ENCODE measurements at regions not wholly inside any gene's neighbourhood (a gene's known extent, or its start where the extent isn't known, plus 50 kb on each side); places are given as distances from the start of the nearest gene placed in this dataset.
A peak's percentile ranks its signal among the peaks of the same experiment; 100 is the strongest.
"Not testable (repeated sequence)": the region's sequence is repeated elsewhere in the genome, so short reads cannot be mapped to it uniquely, and the experiment has no call there.

DNA sequence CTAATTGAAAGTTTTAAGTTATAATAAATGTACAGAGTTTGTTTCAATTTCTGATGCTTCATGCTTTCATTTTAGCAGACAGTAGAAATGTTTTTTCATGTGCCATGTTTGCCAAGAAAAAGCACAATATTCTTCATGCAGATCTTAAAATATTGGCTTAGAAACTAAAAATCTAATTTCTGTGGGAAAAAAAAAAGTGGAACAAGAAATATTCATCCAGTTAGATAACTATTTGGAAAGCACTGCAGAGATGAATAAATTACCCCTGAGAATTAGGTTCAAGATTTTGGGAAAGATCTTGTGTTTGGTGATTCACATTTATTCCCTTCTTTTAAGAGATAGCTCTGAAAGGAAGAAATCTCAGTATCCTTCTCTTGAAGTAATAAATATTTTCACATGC lies 912.5 kb downstream of the C4orf33 start:
- DNase-seq (ENCODE audit: low spot score) = no peak

DNA sequence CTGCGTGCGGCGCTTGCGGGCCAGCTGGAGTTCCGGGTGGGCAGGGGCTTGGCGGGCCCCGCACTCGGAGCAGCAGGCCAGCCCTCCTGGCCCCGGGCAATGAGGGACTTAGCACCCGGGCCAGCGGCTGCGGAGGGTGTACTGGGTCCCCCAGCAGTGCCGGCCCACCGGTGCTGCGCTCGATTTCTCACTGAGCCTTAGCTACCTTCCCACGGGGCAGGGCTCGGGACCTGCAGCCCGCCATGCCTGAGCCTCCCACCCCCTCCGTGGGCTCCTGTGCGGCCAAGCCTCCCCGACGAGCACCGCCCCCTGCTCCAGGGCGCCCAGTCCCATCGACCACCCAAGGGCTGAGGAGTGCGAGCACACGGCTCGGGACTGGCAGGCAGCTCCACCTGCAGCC lies 916.9 kb downstream of the C4orf33 start:
- not testable (repeated sequence) for DNase-seq (ENCODE audit: low spot score)

DNA sequence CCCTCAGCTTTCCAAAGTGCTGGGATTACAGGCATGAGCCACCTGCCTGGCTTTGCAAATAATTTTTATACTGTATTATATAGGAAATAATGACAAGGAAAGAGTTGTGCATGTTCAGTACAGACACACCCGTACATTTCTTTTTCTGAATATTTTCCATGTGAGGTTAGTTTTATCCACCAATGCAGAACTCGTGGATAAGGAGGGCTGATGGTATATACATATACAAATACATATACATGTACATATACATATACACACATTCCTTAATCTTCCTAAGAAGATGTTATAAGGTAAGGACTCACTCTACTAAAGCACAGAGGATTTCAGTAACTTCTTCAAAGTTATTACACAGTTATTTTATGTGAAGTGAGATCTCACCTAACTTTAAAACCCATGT lies 925.8 kb downstream of the C4orf33 start:
- DNase-seq (ENCODE audit: low spot score) = no peak

DNA sequence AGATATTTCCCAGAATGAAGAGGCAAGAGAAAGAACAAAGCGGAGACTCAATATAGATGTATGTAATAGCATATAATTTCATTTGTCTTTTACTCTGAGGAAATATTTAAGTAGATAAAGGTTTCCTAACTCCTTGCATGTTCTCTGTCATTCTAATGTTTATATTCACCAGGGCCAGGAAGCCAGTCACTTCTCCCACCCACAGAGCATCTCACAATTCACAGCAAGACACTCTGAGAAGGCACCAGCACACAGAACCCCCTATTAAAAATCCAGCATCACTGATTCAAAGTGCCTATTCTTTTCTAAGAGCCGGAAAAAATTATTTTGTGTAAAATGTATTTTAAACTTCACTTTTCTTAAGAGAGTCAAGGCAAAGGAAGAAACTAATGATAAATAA lies 927.1 kb downstream of the C4orf33 start:
- DNase-seq (ENCODE audit: low spot score) = no peak

DNA sequence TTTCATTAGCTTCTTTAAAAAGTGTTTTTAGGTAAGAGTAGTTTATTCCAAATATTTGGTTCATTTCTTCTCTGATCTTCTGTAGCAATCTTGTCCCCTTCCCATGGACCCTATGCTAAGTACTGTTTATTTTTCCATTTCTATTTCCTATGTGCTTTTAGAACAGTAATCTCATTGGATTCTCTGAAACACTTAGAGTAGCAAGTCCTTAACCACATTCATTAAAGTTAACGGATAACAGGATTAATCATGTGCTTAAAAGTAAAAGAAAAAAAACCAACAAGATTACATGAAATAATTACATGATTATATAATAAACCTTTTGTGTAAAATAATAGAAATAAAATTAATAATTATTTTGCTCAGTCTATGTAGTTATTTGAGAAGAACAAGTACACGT lies 929.7 kb downstream of the C4orf33 start:
- no peak for DNase-seq (ENCODE audit: low spot score)

DNA sequence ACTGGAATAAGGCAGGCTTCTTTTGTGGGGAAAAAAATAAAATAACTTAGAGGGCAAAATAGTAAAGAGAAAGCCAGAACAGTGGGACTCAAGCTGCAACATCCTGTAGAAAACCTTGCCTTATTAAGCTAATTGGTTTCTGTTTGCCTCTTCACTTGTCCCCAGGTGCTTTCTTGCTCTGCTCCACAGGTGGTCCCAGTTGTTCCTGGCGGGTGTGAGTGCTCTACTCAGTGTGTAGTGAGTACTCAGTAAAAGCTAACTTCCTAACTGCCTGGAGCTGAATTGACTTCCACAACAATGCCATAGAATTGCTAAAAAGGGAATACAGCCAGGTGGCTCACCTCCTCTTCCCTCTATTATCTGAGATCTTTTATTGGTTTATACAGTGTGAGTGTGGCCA lies 930.2 kb downstream of the C4orf33 start:
- no peak for DNase-seq (ENCODE audit: low spot score)

DNA sequence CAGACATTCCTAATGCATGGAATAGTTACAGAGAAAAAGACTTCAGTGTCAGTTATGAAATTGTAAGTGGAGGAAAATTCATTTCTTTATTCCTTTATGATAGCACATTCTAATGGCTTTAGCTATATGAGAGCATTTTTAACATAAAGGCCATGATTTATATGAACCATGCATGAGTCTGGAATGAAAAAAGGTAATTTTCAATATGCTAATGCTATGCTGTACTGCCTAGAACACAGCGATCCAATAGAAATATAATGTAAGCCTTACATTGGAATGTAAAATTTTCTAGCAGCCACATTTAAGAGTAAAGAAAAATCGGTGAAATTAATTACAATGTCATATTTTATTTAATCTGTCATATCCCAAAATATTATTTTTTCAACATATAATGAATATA lies 932.0 kb downstream of the C4orf33 start:
- DNase-seq (ENCODE audit: low spot score) = no peak

DNA sequence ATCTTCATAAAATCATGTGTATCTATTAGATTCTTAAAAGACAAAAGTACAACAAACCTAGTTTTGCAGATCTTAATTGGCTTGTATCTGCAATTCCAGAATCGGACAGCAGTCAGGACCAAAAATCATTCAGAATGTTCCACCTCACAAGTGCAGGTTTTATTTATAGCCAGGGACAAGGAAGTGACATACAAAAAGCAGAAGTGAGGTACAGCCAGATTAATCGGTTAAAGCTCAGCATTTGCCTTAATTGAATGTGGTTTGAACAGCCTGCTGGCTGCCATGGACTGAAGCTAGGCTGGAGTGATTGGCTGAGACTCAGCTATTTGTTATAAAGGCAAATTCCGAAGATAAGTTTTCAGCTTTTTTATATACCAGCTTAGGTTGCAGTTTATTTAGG lies 932.6 kb downstream of the C4orf33 start:
- no peak for DNase-seq (ENCODE audit: low spot score)

DNA sequence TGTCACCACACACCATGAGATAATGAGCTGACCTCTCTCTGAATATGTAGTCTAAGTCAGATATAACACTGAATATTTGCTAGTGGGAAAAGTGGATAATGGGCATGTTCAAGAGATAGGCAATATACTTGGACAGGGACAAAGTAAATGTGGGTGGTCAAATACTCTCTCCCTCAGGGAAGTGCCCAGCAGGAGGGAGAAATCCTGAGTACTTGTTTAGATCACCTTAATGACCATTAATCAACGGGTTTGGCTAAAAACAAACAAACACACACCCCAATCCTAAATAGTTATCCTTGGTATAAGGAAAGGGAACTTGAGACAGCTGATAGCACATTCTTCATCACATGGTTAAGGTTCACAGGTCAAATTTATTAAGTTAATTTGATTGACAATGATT lies 933.5 kb downstream of the C4orf33 start:
- DNase-seq (ENCODE audit: low spot score) = no peak

DNA sequence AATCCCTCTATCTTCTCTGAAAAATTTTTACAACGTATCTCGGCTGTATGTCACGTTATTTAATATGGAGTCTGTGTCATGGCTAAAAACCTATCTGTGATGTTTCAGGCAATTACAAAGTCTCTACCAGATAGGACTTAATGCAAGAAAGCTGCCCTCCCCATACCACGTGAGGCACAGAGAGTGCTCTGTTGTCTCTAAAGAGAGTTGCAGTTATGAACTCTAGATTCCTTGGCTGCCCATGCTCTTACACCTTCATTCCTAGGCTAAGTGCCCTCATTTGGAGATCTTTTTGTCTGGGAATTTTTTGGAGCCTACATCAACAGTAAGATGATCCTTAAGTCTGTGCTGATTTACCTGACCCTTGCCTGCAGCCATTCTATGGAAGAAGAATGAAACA lies 935.9 kb downstream of the C4orf33 start:
- DNase-seq (ENCODE audit: low spot score) = no peak

DNA sequence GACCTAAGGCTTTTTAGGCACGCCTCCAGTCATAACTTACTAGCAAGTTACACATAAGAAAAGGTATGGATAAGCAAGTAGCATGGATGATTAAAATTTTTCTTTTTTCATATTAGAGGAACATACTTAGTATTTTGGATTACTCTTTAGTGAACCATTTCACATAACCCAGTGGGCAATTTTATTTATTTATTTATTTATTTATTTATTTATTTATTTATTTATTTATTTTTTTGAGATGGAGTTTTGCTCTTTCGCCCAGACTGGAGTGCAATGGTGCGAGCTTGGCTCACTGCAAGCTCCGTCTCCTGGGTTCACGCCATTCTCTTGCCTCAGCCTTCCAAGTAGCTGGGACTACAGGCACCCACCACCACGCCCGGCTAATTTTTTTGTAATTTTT lies 937.7 kb downstream of the C4orf33 start:
- DNase-seq (ENCODE audit: low spot score) = not testable (repeated sequence)

DNA sequence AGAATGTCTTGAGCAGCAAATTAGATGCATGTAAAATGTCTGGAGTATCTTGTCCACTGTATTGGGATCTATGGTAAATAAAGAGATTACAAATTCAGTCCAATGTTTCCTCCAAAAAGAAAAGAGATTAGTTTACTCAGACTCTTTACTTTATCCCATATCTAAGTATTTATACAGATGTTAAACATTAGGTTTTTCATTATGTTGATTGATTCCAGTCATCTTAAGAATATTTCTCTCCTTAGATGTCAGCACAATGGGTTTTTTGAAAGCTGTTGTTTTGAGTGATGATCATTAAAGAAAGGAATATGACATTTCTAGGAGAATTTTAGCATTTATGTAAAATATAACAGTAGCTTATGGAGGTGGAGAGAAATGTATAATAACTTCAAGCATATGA lies 938.9 kb downstream of the C4orf33 start:
- DNase-seq (ENCODE audit: low spot score) = no peak

DNA sequence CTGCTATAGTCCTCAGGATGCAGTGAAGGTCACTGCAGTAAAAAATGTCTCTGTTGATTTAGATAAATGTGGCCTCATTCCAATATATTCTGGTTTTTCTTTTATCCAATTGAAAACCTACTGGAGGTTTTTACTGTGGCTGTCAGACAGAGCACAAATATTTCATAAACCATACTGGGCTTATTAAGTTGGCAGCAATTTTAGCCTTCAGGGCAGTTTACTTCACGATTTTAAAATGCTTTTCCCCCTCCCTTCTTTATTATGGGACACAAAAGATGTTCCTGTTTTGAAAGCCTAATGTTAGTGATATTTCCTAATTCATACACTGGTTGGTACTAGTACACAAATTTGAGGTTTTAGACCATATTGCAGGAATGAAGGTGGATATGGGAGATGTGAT lies 939.4 kb downstream of the C4orf33 start:
- no peak for DNase-seq (ENCODE audit: low spot score)

DNA sequence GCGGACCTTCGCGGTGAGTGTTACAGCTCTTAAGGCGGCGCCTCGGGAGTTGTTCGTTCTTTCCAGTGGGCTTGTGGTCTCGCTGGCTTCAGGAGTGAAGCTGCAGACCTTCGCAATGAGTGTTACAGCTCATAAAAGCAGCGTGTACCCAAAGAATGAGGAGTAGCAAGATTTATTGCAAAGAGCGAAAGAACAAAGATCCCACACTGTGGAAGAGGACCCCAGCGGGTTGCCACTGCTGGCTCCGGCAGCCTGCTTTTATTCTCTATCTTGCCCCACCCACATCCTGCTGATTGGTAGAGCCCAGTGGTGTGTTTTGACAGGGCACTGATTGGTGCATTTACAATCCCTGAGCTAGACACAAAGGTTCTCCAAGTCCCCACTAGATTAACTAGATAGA lies 941.9 kb downstream of the C4orf33 start:
- DNase-seq (ENCODE audit: low spot score) = not testable (repeated sequence)

DNA sequence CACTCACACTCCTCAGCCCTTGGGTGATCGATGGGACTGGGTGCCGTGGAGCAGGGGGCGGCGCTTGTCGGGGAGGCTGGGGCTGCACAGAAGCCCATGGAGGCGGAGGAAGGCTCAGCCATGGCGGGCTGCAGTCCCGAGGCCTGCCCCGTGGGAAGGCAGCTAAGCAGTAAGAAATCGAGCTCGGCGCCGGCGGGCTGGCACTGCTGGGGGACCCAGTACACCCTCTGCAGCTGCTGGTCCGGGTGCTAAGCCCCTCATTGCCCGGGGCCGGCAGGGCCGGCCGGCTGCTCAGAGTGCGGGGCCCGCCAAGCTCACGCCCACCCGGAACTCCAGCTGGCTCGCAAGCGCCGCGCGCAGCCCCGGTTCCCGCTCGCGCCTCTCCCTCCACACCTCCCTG lies 942.6 kb downstream of the C4orf33 start:
- DNase-seq (ENCODE audit: low spot score) = not testable (repeated sequence)

DNA sequence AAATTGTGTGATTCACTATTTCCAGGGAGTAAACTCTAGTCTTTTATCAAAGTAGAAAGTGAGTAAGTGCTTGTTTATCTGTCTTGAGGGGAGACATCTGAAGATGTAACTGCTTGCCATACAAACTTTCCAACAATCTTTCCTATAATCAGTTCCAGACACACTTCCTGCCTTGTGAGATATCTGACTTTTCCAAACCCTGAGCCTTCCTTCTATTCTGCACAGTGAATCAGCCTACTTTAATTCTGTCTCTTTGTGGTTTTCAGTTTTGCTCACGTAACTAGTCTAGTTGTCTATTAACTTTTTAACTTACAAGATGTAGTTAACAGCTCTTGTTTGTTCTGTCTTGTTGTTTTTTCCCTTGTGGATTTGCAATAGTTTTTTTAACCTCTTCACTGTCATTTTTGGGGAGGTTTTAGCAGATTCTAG lies 947.8 kb downstream of the C4orf33 start:
- peak; percentile 88 for DNase-seq (ENCODE audit: low spot score)

DNA sequence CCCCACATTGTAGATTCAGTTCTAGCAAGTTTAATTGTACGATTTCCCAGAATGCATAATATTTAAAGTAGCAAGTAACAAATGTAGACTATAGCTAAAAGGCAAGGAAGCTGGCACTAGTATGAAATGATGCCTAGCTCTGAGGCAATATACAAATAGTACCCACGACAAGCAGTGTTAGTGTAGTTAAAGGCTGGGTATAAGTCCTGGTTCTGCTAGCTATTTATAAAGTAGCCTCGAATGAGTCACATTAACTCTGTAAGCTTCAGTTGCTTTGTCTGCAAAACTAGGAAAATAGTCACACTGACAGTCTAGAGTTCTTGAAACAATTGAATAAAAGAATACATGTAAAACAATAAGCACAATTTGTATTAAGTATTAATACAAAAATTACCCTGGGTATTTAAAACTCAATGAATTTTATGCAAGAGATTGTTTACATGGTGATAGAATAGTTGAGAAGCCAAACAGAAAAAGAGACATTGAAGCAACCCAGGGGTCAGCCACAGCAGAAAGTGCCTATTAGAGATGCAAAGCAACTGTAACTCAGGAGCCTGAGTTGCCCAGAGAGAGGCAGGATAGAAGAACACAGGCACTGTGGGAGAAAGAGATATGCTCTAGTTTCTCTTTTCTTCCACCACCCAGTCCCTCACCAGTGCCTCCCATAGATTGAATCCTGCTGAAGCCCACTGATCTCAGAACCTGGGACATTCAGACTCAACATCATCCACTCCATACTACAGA lies 949.0 kb downstream of the C4orf33 start:
- peak; percentile 43 for DNase-seq (ENCODE audit: low spot score)

DNA sequence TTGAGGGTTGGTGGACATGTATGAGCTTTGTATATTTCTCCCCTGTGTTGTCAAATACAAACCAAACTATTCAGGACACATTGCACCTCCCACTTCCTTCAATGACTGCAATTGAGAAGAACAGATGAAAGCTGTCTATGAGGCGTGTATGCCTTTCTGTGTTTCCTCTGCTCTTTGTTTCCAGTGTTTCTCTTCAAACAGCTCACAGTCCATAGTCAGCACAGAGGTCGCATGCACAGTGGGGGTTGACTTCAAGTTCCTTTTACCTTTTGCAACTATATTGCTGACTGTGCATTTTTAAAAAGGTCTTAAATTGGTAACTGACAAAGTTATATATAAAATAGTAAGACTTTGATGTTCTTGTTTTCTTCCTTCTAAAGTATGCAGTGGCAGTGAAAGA lies 957.8 kb downstream of the C4orf33 start:
- DNase-seq (ENCODE audit: low spot score) = no peak

DNA sequence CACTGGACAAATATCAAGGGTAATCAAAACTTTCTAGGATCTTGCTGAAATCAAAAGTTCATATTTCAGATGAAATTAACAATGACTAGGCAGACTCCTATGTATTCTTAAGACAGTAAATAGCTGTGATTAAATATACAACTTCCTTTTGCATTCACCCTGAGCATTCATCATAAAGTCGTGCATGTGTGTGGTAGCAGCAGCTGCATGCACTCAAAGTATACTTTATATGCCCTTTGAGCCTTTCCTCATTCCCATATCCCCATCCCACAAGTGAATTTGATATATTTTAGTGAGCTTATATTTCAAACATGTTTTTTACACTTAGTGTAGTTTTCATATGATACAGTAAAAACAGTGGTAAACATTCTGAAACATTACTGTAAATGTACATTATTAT lies 959.0 kb downstream of the C4orf33 start:
- DNase-seq (ENCODE audit: low spot score) = no peak

DNA sequence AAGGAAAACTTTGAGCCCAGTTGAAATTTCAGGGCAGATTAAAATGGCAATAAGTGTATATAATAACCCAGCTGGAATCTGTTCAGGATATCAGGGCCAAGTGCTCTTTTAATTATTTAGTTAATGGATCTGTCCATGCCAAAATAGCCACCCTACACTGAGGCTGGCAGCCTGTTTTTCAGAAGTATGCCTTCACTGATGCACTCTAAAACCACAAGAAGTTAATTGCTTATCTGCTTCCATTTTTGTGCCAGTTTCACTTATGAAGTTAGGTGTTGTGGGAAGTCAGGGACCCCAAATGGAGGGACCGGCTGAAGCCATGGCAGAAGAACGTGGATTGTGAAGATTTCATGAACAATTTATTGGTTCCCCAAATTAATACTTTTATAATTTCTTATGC lies 960.3 kb downstream of the C4orf33 start:
- DNase-seq (ENCODE audit: low spot score) = no peak

DNA sequence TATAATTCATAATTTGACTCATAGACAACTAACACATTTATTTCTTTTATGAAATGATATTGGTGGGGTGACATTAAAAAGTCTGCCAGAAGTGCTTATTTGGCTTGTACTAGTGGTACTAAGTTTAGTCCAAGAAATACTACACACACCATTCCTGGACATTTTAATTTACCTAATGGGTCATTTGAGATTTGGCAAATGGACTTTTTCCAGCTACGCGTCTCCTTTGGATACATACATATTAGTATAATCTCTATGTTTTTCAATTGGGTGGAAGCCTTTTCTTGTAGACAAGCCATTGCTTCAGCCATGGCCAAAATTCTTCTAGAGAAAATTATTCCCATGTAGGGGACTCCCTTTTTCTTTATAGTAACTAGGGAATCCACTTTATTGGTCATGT lies 968.5 kb downstream of the C4orf33 start:
- DNase-seq (ENCODE audit: low spot score) = no peak

DNA sequence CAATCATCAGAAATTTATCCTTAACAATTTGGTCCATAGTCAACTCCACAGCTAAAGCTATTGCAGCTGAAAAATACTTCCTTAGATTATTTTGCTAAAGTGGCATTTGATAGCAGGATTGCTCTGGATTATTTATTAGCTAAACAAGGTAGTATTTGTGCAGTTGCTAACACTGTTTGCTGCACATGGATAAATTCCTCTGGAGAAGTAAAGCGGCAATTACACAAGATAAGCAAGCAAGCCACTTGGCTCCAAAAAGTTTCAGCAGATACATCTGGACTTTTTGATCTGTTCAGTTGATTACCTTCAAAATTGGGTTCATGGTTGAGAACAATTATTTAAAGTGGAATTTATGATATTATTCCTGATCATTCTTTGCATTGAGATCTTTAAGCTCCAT lies 971.5 kb downstream of the C4orf33 start:
- no peak for DNase-seq (ENCODE audit: low spot score)

DNA sequence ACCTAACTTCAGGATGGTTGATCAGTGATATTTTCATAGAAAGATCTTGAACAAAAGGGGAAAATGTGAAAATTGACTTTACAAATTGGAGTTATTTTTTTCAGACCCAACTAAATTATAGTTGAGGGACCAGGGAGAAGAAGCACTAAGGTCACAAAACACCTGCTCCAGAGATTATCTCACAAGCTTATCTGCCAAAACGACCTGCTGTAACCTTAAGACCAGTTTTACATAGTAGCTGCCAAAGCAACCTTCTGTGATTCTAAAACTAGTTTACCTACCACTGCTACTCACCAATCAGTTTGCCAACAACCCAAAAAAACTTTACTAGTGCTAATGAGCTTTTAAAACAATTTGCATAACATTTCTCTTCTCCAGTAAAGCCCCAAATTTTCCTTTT lies 972.1 kb downstream of the C4orf33 start:
- no peak for DNase-seq (ENCODE audit: low spot score)

DNA sequence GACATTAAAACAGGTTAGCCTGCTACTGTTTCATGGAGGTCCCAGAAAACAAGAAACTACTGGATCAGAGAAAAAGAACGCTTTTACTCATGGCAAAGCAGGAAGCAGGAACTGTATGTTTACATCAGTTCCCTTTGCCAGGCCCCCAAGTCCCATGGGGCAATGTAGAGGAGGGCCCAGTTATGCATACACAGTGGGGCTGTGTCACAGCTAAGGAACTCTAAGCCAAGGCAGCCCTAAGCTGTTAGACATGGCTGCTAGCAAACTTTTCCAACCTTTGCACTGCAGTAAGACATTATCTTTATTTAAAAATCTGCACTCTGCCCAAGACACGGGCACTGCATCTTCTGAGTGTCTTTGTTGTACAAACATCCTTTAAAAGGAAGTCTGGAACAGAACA lies 975.8 kb downstream of the C4orf33 start:
- DNase-seq (ENCODE audit: low spot score) = no peak
